Endothelial cell of umbilical vein (primary cell): ENCODE measurements at regions not wholly inside any gene's neighbourhood (a gene's known extent, or its start where the extent isn't known, plus 50 kb on each side); places are given as distances from the start of the nearest gene placed in this dataset.

Source experiments
- CTCF ChIP-seq, 2 donors: IDR thresholded peaks; 1 replicate in 1 of 2; 2 replicates in 1 of 2; pipeline ENCODE4 v1.5.1; 2011; ENCODE audit warnings: low read length in 2 of 2, mild to moderate bottlenecking in 2 of 2, moderate library complexity in 2 of 2, control low read depth in 1 of 2, inconsistent platforms in 1 of 2, low read depth in 1 of 2; ENCODE audit not compliant: insufficient read depth in 1 of 2; ENCODE audit errors: extremely low read depth in 1 of 2
- EZH2 ChIP-seq: IDR thresholded peaks from 2 replicates; pipeline ENCODE4 v1.6.1; 2012; ENCODE audit warnings: borderline replicate concordance, low read depth, mild to moderate bottlenecking, moderate library complexity, low read length, inconsistent platforms; ENCODE audit not compliant: severe bottlenecking
- GATA2 ChIP-seq: IDR thresholded peaks from 2 replicates; pipeline ENCODE4 v1.7.0; 2011; ENCODE audit warnings: low read depth, mild to moderate bottlenecking, moderate library complexity, mixed read lengths, low read length; ENCODE audit not compliant: insufficient read length, insufficient read depth
- MAX ChIP-seq: IDR thresholded peaks from 2 replicates; pipeline ENCODE4 v1.6.1; 2011; ENCODE audit not compliant: insufficient read depth, insufficient read length
- MYC ChIP-seq: IDR thresholded peaks from one replicate; pipeline ENCODE4 v1.6.1; 2011; ENCODE audit warnings: mild to moderate bottlenecking, low read depth, low read length
- POLR2A ChIP-seq: IDR thresholded peaks from 2 replicates; pipeline ENCODE4 v1.6.1; 2012; ENCODE audit warnings: low read depth, mild to moderate bottlenecking, control low read depth, low read length
- POLR2AphosphoS5 ChIP-seq: IDR thresholded peaks from 2 replicates; pipeline ENCODE4 v1.6.1; 2012; ENCODE audit warnings: low read depth, mild to moderate bottlenecking, control low read depth, low read length, moderate library complexity; ENCODE audit not compliant: insufficient read depth

- TF ChIP-seq POLR2AphosphoS5 = peak; percentile 86
- TF ChIP-seq POLR2A = peak; percentile 71
- no peak for TF ChIP-seq EZH2
- TF ChIP-seq CTCF (IDR thresholded peaks at IDR 0.05; ENCODE audit: extremely low read depth in 1 of 2, insufficient read depth in 1 of 2, low read depth in 1 of 2, low read length in 2 of 2) = peak; percentile 24 to 46
- no peak for TF ChIP-seq MYC
- peak; percentile 85 for TF ChIP-seq GATA2
- no peak for TF ChIP-seq MAX
Observed at GRCh38 chr18:56083097-56083521, 495.1 kb upstream of the TCF4 start.
